ENCODE measurements at regions not wholly inside any gene's neighbourhood (a gene's known extent, or its start where the extent isn't known, plus 50 kb on each side); places are given as distances from the start of the nearest gene placed in this dataset.

DNA sequence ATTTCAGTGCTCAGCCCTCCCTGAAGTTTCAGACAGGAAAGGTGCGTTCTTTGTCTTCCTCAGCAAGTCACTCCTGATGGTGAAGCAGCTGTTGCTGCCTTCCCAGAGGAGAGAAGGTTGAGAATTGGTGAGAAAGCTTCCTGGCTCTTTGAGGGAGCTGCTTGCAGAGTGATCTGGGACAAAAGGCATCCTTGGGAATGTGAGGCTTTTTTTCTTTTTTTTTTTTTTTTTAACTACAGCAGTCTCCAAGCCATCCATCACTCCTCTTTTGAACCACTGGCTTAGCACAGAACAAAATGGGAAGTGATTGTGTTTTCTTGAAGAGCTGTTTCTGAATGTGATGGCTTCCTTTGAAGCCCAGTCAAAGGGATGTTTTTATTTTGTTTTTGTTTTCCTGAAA lies 120.4 kb upstream of the LRIG3 start:
- Histone ChIP-seq H2BK12ac (ENCODE audit: low read length) (peak overlapping the region; percentile 20), H3K9ac (ENCODE audit: low read length) (no peak overlapping the region), H3K79me1 (ENCODE audit: low read length) (peaks cover 6% of the 10 kb centered on the region), H3K36me3 (ENCODE audit: control insufficient read depth in 1 of 2, insufficient read depth in 2 of 2, low read length in 2 of 2) (no peaks in the 10 kb centered on the region), H2BK5ac (ENCODE audit: low read depth, low read length, poor library complexity) (no peak overlapping the region), H3K4me3 (ENCODE audit: low read depth, low read length) (no peak overlapping the region), H2AK5ac (ENCODE audit: low read length) (no peak overlapping the region), H3K4me2 (ENCODE audit: low read length) (no peak overlapping the region), H3K27ac (ENCODE audit: low read depth, low read length) (peak overlapping the region; percentile 71), H2BK120ac (ENCODE audit: insufficient read depth, low read length, poor library complexity) (no peak overlapping the region), H4K8ac (ENCODE audit: low read depth, low read length) (no peak overlapping the region), H4K91ac (ENCODE audit: low read depth, low read length) (no peak overlapping the region), H3K4me1 (ENCODE audit: control insufficient read depth in 1 of 2, insufficient read depth in 2 of 2, low read length in 2 of 2) (peaks cover 0 to 2% of the 10 kb centered on the region in 2 experiments), H3K4ac (ENCODE audit: low read depth, low read length) (no peak overlapping the region), H3K27me3 (ENCODE audit: insufficient read depth, low read length) (no peaks in the 10 kb centered on the region), H3K14ac (ENCODE audit: low read length) (no peak overlapping the region), H2AFZ (ENCODE audit: insufficient read depth, low read length, poor library complexity) (no peak overlapping the region), H4K12ac (ENCODE audit: low read depth, low read length) (no peak overlapping the region), H3K18ac (ENCODE audit: low read length) (no peak overlapping the region), H3K79me2 (ENCODE audit: control insufficient read depth, insufficient read depth, low read length, poor library complexity) (no peaks in the 10 kb centered on the region), H3K23ac (ENCODE audit: low read length) (no peak overlapping the region), H3K9me3 (ENCODE audit: insufficient read depth, low read depth, low read length) (no peaks in the 10 kb centered on the region)
- WGBS (ENCODE audit: extremely low coverage, insufficient coverage, insufficient read length), result no CpG with 5 or more reads among the region's 1 CpG
- DNase-seq, result peak in 1 of 2 donors; percentile 44

DNA sequence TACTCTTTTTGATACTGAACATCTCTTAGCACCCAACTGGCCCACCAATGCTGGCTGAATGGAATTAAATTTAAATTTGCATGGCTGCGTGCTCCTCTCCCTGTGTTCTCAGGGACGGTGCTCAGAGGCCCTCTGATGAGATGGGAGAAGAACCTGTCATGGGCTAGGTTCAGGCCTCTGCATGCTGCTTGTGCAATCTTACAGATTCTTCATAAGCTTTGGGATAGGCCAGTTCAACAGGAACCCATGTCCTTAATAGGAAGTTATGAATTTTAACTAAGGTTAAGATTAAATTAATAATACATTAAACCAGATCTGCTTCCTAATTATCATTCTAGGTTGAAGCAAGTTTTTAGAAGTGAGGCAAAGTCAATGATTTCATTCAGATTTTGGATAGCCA lies 119.7 kb upstream of the LRIG3 start:
- no peaks in the 10 kb centered on the region for H3K36me3 ChIP-seq (ENCODE audit: control insufficient read depth in 1 of 2, insufficient read depth in 2 of 2, low read length in 2 of 2)
- H3K79me2 ChIP-seq (ENCODE audit: control insufficient read depth, insufficient read depth, low read length, poor library complexity), result no peaks in the 10 kb centered on the region
- H3K79me1 ChIP-seq (ENCODE audit: low read length), result peaks cover 4% of the 10 kb centered on the region
- no peak for DNase-seq
- H2AK5ac ChIP-seq (ENCODE audit: low read length), result no peak overlapping the region
- no CpG with 5 or more reads among the region's 2 CpGs for WGBS (ENCODE audit: extremely low coverage, insufficient coverage, insufficient read length)
- H3K23ac ChIP-seq (ENCODE audit: low read length), result no peak overlapping the region
- no peak overlapping the region for H3K4me2 ChIP-seq (ENCODE audit: low read length)
- no peaks in the 10 kb centered on the region for H3K27me3 ChIP-seq (ENCODE audit: insufficient read depth, low read length)
- peak overlapping the region; percentile 46 for H2BK12ac ChIP-seq (ENCODE audit: low read length)
- H4K91ac ChIP-seq (ENCODE audit: low read depth, low read length), result peak overlapping the region; percentile 5
- no peaks in the 10 kb centered on the region for H3K9me3 ChIP-seq (ENCODE audit: insufficient read depth, low read depth, low read length)
- H3K4me1 ChIP-seq (ENCODE audit: control insufficient read depth in 1 of 2, insufficient read depth in 2 of 2, low read length in 2 of 2), result peaks cover 0 to 2% of the 10 kb centered on the region in 2 experiments
- H3K18ac ChIP-seq (ENCODE audit: low read length), result no peak overlapping the region
- H4K8ac ChIP-seq (ENCODE audit: low read depth, low read length), result no peak overlapping the region
- no peak overlapping the region for H3K9ac ChIP-seq (ENCODE audit: low read length)
- H2AFZ ChIP-seq (ENCODE audit: insufficient read depth, low read length, poor library complexity), result no peak overlapping the region
- peak overlapping the region; percentile 71 for H3K27ac ChIP-seq (ENCODE audit: low read depth, low read length)
- H2BK5ac ChIP-seq (ENCODE audit: low read depth, low read length, poor library complexity), result no peak overlapping the region
- no peak overlapping the region for H2BK120ac ChIP-seq (ENCODE audit: insufficient read depth, low read length, poor library complexity)
- H4K12ac ChIP-seq (ENCODE audit: low read depth, low read length), result no peak overlapping the region
- no peak overlapping the region for H3K14ac ChIP-seq (ENCODE audit: low read length)
- no peak overlapping the region for H3K4ac ChIP-seq (ENCODE audit: low read depth, low read length)
- no peak overlapping the region for H3K4me3 ChIP-seq (ENCODE audit: low read depth, low read length)

DNA sequence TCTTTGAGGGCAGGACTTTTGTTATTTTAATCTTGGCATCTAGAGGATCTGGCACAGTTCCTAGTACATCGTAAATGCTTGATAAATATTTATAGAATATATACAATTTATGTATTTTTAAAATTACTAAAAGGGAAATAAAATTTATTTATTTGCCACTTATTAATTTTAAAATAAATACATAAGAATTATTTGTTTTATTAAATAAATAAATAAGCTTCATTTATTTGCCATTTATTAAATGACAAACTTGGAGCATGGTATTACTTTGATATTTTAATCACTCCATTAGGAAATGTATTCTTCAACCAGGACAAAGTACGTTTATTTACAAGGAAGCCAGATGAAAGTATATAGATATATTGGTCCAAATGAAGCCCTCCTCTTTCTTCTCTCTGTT lies 118.7 kb upstream of the LRIG3 start:
- no peak overlapping the region for H4K8ac ChIP-seq (ENCODE audit: low read depth, low read length)
- H2AFZ ChIP-seq (ENCODE audit: insufficient read depth, low read length, poor library complexity), result no peak overlapping the region
- no peak overlapping the region for H3K14ac ChIP-seq (ENCODE audit: low read length)
- H3K18ac ChIP-seq (ENCODE audit: low read length), result no peak overlapping the region
- WGBS (ENCODE audit: extremely low coverage, insufficient coverage, insufficient read length), result no CpG with 5 or more reads among the region's 2 CpGs
- H3K9ac ChIP-seq (ENCODE audit: low read length), result no peak overlapping the region
- H2BK5ac ChIP-seq (ENCODE audit: low read depth, low read length, poor library complexity), result no peak overlapping the region
- no peaks in the 10 kb centered on the region for H3K36me3 ChIP-seq (ENCODE audit: control insufficient read depth in 1 of 2, insufficient read depth in 2 of 2, low read length in 2 of 2)
- H2AK5ac ChIP-seq (ENCODE audit: low read length), result no peak overlapping the region
- no peak overlapping the region for H2BK120ac ChIP-seq (ENCODE audit: insufficient read depth, low read length, poor library complexity)
- H3K23ac ChIP-seq (ENCODE audit: low read length), result no peak overlapping the region
- no peak overlapping the region for H4K12ac ChIP-seq (ENCODE audit: low read depth, low read length)
- no peak overlapping the region for H3K4me3 ChIP-seq (ENCODE audit: low read depth, low read length)
- no peak overlapping the region for H4K91ac ChIP-seq (ENCODE audit: low read depth, low read length)
- no peaks in the 10 kb centered on the region for H3K27me3 ChIP-seq (ENCODE audit: insufficient read depth, low read length)
- H3K79me2 ChIP-seq (ENCODE audit: control insufficient read depth, insufficient read depth, low read length, poor library complexity), result no peaks in the 10 kb centered on the region
- no peak overlapping the region for H3K27ac ChIP-seq (ENCODE audit: low read depth, low read length)
- H3K4me2 ChIP-seq (ENCODE audit: low read length), result no peak overlapping the region
- no peak for DNase-seq
- no peak overlapping the region for H3K4ac ChIP-seq (ENCODE audit: low read depth, low read length)
- no peak overlapping the region for H2BK12ac ChIP-seq (ENCODE audit: low read length)
- peaks cover 0 to 2% of the 10 kb centered on the region in 2 experiments for H3K4me1 ChIP-seq (ENCODE audit: control insufficient read depth in 1 of 2, insufficient read depth in 2 of 2, low read length in 2 of 2)
- H3K79me1 ChIP-seq (ENCODE audit: low read length), result peaks cover 4% of the 10 kb centered on the region
- no peaks in the 10 kb centered on the region for H3K9me3 ChIP-seq (ENCODE audit: insufficient read depth, low read depth, low read length)

DNA sequence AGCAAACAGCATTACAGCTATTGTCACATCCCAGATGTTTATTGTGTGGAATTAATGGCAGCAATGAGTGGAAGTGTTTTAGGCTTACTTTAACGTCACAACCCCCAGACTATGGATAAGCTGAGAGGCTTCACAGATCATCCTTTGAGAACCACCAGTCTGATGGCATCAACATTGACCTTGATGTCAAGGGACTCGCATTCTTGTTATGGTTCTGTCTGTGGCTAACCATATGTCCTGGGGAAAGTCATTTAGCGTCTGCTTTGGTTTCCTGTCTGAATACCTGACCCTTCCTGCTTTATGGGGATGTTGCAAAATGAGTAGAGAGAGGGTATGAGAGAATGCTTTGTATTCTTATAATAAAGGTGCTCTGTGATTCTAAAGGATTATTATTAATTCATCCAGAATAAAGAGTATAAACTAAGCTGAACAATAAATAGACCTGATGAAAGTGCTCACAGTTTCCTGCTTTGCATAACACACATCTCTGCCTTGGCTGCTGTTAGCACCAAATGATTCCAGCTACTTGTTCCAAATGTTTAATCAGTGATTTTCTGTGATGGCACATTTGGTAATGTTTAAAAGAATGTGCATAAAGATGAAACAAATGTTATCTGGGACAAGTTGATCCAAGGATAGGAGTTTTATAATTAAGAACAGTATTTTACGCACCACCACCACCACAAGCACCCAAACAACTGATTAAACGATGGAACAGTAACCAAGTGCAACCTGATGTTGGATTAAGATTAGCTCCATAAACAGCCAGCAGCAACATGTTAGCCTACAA lies 116.9 kb upstream of the LRIG3 start:
- no peak overlapping the region for H4K91ac ChIP-seq (ENCODE audit: low read depth, low read length)
- WGBS (ENCODE audit: extremely low coverage, insufficient coverage, insufficient read length), result no CpG with 5 or more reads among the region's 5 CpGs
- H2BK5ac ChIP-seq (ENCODE audit: low read depth, low read length, poor library complexity), result no peak overlapping the region
- no peak overlapping the region for H2AK5ac ChIP-seq (ENCODE audit: low read length)
- no peak overlapping the region for H3K18ac ChIP-seq (ENCODE audit: low read length)
- no peak overlapping the region for H2AFZ ChIP-seq (ENCODE audit: insufficient read depth, low read length, poor library complexity)
- no peak overlapping the region for H2BK120ac ChIP-seq (ENCODE audit: insufficient read depth, low read length, poor library complexity)
- H3K4me2 ChIP-seq (ENCODE audit: low read length), result no peak overlapping the region
- peaks cover 4% of the 10 kb centered on the region for H3K79me1 ChIP-seq (ENCODE audit: low read length)
- no peaks in the 10 kb centered on the region for H3K36me3 ChIP-seq (ENCODE audit: control insufficient read depth in 1 of 2, insufficient read depth in 2 of 2, low read length in 2 of 2)
- no peak overlapping the region for H4K12ac ChIP-seq (ENCODE audit: low read depth, low read length)
- H3K9ac ChIP-seq (ENCODE audit: low read length), result no peak overlapping the region
- H3K4ac ChIP-seq (ENCODE audit: low read depth, low read length), result no peak overlapping the region
- no peak for DNase-seq
- H3K27ac ChIP-seq (ENCODE audit: low read depth, low read length), result peak overlapping the region; percentile 39
- H2BK12ac ChIP-seq (ENCODE audit: low read length), result no peak overlapping the region
- H3K23ac ChIP-seq (ENCODE audit: low read length), result no peak overlapping the region
- no peak overlapping the region for H3K14ac ChIP-seq (ENCODE audit: low read length)
- H3K9me3 ChIP-seq (ENCODE audit: insufficient read depth, low read depth, low read length), result no peaks in the 10 kb centered on the region
- H3K4me3 ChIP-seq (ENCODE audit: low read depth, low read length), result no peak overlapping the region
- no peaks in the 10 kb centered on the region for H3K27me3 ChIP-seq (ENCODE audit: insufficient read depth, low read length)
- no peaks in the 10 kb centered on the region for H3K79me2 ChIP-seq (ENCODE audit: control insufficient read depth, insufficient read depth, low read length, poor library complexity)
- H4K8ac ChIP-seq (ENCODE audit: low read depth, low read length), result no peak overlapping the region
- peaks cover 0 to 2% of the 10 kb centered on the region in 2 experiments for H3K4me1 ChIP-seq (ENCODE audit: control insufficient read depth in 1 of 2, insufficient read depth in 2 of 2, low read length in 2 of 2)

Measured in trophoblast cell (in vitro differentiated cells and primary cell).